Midbrain (tissue), 1 donor: ENCODE measurements at regions not wholly inside any gene's neighbourhood (a gene's known extent, or its start where the extent isn't known, plus 50 kb on each side); places are given as distances from the start of the nearest gene placed in this dataset.
"Not testable (repeated sequence)": the region's sequence is repeated elsewhere in the genome, so short reads cannot be mapped to it uniquely, and the experiment has no call there.

ENCODE experiments used
- DNase-seq: peaks from one replicate; lab custom pipeline; 2025; lab: John Stamatoyannopoulos, UW

DNA sequence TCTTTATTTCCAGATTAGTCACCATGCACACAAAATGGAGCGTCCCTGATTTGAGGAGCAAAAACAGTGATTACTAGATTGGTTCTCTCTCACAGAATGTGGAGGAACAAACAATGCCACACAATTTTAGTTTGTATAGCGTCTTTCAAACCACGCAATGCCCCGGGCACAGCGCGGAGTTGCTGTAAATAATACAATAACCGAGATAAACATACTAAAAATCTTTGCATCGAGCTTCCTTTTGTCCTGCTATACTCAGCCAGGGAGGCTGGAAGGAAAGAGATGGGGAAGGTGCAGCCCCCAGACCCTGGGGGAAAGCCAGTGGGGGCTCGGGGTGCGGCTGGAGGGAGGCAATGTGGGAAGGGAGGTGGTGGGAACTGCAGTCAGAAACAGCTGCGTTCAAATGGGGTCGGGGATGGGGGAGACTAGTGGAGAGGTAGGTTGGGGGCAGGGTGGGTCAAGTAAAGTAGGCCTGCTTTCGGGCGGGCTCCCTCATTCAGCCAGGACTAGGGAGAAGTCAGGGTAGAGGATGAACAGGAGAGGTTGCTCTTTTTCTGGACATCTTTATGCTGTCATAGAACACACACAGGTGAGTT lies 366.3 kb downstream of the RPS6KC1 start:
- no peak for DNase-seq

DNA sequence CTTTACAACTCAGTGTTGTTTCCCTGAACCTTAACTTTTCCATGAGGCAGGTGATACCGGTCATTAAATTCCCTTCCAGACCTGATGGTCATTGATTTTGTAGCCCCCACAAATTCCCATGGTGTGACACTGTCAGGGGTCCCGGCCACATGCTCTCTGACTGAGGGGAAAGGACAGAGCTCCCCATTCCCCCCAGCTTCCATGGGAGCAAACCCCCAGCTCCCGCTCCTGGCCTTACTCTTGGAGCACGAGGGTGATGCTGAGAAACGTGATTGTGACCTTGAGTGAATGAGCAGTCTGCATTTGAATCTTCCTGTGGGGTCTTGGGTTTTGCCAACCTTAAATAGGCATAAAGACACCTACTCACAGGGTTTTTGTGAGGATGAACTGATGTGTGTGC lies 366.8 kb downstream of the RPS6KC1 start:
- DNase-seq = no peak

GRCh38 chr1:213418268-213419071 lies 367.4 kb downstream of the RPS6KC1 start:
- DNase-seq = no peak

GRCh38 chr1:213419401-213420030 lies 368.5 kb downstream of the RPS6KC1 start:
- DNase-seq = no peak

DNA sequence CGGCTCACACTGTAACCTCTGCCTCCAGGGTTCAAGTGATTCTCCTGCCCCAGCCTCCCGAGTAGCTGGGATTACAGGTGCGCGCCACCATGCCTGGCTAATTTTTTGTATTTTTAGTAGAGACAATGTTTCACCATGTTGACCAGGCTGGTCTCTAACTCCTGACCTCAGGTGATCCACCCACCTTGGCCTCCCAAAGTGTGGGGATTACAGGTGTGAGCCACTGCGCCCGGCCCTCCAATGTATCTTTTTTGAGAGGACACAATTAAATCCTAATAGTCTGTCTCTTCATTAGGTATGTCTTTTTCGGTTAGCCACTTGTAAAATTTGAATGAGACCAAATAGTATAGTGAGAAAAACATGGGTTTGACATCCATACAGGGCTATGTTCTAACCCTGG lies 370.1 kb downstream of the RPS6KC1 start:
- DNase-seq = not testable (repeated sequence)

DNA sequence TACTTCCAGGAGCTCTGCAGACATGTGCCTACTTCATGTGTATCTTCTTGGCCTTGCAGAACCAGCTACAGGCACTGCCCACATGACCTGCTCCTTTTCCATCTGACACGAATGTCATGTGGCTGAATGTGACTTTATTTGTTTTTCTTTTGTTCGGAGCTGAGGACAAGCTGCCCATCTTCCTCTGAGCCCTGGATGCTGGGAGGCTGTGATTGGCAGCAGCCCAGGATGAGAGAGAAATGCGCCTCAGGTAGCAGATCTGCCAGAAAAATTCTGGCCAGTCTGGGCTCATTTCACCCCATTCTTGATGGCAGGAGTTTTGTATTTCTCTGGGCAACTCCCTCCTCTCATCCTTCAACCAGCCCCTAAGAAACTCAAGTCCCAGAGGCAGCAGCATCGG lies 372.0 kb downstream of the RPS6KC1 start:
- no peak for DNase-seq

- no peak for DNase-seq
Observed at GRCh38 chr1:213423605-213424004, 372.6 kb downstream of the RPS6KC1 start.

GRCh38 chr1:213425376-213426030 lies 374.5 kb downstream of the RPS6KC1 start:
- no peak for DNase-seq

DNA sequence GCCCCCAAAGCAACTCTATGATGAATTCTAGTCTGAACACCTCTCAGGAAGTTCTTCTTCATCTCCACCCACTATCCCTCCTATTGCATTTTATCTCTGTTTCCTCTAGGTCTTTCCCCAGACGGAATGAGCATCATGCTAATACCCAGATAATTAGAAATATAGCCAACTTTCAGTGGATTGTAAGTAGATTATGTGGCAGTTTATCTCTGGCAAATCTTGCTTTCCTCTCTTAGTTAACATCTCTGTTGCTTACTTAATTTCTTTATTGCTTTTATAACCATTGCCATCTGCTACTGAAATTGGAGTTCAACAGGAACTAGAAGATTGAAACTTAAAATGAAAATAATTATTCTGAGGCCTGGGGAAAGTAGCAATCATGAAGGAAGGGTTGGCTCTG lies 378.6 kb downstream of the RPS6KC1 start:
- no peak for DNase-seq

- no peak for DNase-seq
Observed at GRCh38 chr1:213435715-213436114, 384.7 kb downstream of the RPS6KC1 start.

GRCh38 chr1:213438339-213438738 lies 387.3 kb downstream of the RPS6KC1 start:
- DNase-seq = no peak

GRCh38 chr1:213439703-213440102 lies 388.7 kb downstream of the RPS6KC1 start:
- DNase-seq = no peak

- DNase-seq = no peak
Observed at GRCh38 chr1:213440766-213441165, 389.7 kb downstream of the RPS6KC1 start.

- no peak for DNase-seq
Observed at GRCh38 chr1:213443415-213443814, 392.4 kb downstream of the RPS6KC1 start.

DNA sequence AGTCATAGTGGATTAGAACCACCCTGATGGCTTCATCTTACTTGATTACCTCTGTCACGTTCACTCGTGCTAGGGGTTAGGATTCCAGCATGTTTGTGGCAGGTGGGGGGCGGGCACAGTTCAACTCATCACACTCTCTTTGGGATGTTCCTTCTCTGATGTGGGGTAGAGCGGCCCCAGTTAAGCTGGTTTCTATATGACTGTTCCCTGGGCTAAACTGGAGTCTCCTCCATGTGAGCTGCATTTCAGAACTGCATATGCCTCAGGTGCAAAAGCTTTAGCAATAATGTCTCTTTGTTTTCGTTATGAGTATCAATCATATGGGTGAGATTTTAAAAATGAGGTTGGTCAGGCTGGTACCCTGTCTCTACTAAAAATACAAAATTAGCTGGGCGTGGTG lies 393.2 kb downstream of the RPS6KC1 start:
- no peak for DNase-seq

DNA sequence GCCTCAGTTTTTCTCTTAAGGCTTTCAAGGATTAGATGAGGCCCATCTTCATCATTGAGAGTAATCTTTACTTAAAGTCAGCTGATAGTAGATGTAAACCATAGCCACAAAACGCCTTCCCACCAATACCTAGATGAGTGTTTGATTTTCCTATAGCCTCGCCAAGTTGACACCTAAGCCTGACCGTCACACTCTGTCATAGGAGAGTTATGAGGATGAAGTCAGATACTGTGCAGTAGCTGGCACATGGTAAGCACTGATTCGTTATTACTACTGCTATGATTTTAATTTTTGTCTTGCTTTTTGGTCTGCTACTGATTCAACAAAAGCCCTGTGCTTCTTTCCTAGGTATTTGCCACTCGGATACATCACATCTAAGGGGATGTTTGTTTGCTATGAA lies 395.5 kb downstream of the RPS6KC1 start:
- DNase-seq = no peak

DNA sequence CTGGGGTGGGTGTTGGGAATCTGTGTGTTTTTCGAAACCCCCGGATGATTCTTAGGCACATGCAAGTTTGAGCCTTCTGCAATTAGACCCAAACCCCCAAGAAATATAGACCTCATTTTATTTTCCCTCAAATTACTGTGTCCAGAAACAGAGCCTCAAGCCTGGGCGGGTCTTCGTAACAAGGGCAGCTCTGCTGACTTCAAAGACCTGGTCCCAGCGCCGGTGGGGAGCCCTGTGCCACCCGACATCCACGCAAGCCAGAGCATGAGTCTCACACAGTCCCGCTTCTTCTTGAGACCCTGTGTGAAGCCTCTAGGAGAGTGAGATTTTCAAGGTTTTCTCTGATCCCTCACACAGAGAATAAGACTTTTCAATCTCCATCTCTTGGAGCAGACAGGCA lies 397.3 kb downstream of the RPS6KC1 start:
- no peak for DNase-seq

DNA sequence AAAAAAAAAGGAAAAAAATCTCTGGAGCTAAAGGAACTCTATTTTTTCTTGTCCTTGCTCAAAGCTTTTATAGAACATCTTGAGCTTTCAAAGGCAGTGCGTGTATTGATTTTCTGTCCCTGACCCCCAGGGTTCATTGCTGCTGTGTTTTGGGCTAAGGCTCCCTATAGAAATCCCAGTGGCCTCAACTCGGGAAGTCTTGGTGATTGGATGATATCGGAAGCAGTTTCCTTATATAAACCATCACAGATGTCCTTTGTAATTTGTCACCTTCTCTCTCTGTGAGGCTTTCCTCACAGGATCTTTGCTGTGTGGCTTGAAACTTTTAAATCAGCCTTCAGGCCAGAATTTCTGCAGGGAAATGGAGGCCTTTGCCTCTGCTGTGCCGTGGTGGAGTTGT lies 397.7 kb downstream of the RPS6KC1 start:
- DNase-seq = no peak

DNA sequence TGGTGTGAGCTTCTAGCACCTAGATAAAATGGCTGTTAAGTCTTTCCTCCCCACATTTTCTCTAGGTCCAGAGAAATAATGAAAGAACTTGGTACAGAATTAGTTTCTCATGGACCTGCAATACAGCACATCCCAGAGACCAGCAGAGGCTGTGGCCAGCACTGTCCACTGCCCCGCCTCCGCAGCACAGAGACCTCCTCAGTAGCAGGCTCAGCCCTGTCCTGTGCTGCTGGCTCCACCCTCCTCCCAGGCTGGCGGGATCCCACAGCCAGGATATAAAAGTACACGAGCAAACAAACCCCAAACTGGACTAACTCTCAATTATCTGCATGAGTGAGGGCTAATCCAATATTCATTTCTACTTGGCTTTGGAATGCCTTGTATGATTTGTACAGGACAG lies 401.5 kb downstream of the RPS6KC1 start:
- no peak for DNase-seq

DNA sequence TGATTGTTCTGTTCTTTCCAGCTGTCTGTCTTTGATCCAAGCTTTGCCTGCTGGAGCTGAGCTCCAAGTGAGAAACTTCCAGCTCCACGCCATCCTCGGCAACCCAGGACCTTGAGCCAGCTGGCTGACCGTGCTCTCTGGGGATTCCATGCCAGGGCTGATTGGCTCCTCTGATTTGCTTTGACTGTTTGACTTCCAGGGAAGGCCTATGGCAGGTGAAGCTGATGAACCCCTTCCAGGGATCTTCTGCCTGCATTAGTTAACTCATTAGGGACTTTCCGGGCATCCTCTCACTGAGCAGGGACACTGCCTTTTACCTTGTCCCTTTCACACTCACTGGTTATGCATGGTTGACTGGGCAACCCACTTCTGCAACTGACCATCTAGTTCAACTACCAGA lies 406.1 kb downstream of the RPS6KC1 start:
- DNase-seq = peak; percentile 4

GRCh38 chr1:213457733-213458132 lies 406.7 kb downstream of the RPS6KC1 start:
- no peak for DNase-seq

- not testable (repeated sequence) for DNase-seq
Observed at GRCh38 chr1:213462374-213462773, 411.3 kb downstream of the RPS6KC1 start.
